Putamen (tissue), 1 donor: ENCODE measurements at regions not wholly inside any gene's neighbourhood (a gene's known extent, or its start where the extent isn't known, plus 50 kb on each side); places are given as distances from the start of the nearest gene placed in this dataset.
A peak's percentile ranks its signal among the peaks of the same experiment; 100 is the strongest.

ENCODE experiments used
- DNase-seq: peaks from one replicate; pipeline ENCODE4 v3.0.0-alpha.2; 2016; ENCODE audit warnings: low spot score

GRCh38 chr21:36532769-36533467, 53.0 kb upstream of the CLDN14 start:
- DNase-seq, result no peak

GRCh38 chr21:36533468-36533848, 53.5 kb upstream of the CLDN14 start:
- no peak for DNase-seq

DNA sequence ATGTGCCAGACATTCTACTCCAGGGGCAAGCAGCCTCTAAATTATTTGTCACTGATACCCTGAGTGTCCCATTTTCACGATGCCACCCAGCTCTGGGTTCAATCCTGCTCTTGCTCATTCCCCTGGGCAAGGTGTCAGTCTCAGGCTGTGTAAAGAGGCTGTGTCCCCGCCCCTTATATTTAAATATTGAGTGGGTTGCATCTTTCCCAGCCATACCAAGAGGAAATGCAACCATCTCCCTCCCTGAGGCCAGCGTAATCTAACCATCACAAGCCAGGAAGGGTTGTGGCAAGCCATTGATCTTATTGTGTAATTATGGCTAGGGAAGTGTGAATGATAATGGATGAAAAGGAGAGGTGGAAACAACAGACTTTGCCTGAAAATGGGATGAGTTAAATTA, 54.7 kb upstream of the CLDN14 start:
- DNase-seq, result no peak

GRCh38 chr21:36535618-36536241, 55.8 kb upstream of the CLDN14 start:
- no peak for DNase-seq

GRCh38 chr21:36538761-36539160, 58.8 kb upstream of the CLDN14 start:
- no peak for DNase-seq

DNA sequence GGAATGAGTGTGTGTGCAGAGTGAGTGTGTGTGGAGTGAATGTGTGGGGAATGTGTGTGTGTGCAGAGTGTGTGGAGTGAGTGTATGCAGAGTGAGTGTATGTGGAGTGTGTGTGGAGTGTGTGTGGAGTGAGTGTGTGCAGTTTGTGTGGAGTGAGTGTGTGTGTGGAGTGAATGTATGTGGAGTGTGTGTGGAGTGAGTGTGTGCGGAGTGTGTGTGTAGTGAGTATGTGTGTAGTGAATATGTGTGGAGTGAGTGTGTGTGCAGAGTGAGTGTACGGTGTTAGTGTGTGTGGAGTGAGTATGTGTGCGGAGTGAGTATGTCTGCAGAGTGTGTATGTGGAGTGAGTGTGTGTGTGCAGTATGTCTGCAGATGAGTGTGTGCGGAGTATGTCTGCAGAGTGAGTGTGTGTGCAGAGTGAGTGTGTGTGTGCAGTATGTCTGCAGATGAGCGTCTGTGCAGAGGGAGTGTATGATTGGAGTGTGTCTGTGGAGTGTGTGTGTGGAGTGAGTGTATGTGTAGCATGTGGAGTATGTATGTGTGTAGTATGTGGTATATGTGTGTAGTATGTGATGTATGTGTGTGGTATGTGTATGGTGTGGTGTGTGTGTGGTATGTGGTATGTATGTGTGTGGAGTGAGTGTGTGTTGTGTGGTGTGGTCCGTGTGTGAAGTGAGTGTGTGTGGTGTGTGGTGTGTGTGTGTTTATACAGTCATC, 59.7 kb upstream of the CLDN14 start:
- no peak for DNase-seq

- DNase-seq, result no peak
These were observed 60.8 kb upstream of the CLDN14 start for GRCh38 chr21:36540700-36541099.

GRCh38 chr21:36541721-36542139, 61.8 kb upstream of the CLDN14 start:
- no peak for DNase-seq

- no peak for DNase-seq
These were observed 62.6 kb upstream of the CLDN14 start for GRCh38 chr21:36542312-36543101.

DNA sequence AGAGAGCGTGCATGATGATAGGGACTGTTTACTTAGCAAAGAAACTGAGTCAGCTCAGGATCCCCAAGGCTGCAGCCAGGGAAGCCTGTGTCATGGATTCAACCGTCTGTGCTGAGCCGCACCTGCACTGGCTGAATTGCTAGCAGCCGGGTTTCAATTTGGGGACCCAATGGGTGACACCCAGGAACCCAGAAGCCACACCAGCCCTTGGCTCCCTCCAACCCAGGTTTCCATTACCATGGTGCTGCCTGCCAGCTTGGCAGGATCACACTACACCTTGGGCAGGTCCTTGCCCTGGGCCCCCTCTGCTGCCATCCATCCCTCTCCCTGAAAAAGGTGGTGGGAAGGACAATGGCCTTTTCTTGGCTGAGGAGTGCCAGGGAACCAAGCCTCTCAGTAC, 64.0 kb upstream of the CLDN14 start:
- DNase-seq, result no peak

GRCh38 chr21:36544545-36544944, 64.6 kb upstream of the CLDN14 start:
- no peak for DNase-seq

GRCh38 chr21:36545776-36546511, 66.0 kb upstream of the CLDN14 start:
- no peak for DNase-seq

DNA sequence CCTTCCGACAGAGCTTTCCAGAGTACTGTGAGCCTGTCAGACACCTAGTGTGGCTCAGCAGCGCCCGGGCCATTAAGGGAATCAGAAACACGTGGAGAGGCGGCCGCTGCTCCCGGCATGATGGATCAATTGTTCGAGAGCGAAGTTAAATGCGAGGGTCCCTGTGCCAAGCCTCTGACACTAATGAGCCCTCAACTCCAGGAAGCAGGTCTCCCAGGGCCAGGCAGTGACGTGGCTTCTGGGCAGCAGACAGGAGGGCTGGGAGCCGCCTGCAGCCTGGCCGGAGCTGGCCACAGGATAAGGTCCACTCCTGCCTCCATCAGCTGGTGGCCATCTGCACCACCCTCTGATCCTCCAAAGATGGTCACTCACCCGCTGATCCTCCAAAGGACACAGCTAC, 67.5 kb upstream of the CLDN14 start:
- peak; percentile 10 for DNase-seq

DNA sequence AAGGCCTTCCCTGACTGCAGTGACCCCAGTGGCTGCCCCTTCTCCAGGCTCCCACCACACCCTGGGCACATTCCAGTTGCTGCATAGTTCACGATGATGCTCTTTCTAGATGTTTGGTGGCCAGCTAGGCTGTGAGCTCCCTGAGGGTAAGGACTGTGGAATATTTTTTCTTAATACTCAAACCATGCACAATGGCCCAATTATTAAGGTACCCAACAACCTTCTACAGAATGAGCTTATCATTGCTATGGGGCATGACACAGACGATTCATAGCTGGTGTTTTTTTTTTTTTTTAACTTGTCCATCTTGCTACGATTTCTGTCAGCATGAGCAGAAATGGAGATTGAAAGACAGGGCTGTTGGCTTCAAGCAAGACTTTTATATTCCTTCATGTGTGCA, 68.9 kb upstream of the CLDN14 start:
- no peak for DNase-seq

DNA sequence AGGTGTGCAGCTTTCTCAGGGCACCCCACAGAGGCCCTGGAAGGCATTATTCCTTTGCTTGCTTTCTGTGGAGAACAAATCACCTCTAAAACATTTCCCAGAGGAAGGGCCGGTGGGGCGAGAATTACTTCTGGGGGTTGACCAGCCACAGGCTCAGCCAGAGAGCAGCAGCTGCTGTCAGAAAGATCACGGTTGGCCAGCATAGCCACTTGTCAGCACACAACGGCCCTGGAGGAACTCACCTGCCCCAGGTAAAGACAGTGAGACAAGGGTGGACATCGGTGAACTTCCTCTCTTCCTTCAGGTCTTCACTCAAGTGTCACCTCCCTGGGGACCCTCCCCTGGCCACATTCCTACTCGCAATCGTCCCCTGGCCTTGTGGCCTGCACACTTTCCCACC, 69.5 kb upstream of the CLDN14 start:
- DNase-seq, result no peak

GRCh38 chr21:36550761-36551160, 70.8 kb upstream of the CLDN14 start:
- DNase-seq, result no peak

- DNase-seq, result no peak
These were observed 71.4 kb upstream of the CLDN14 start for GRCh38 chr21:36551321-36551720.

GRCh38 chr21:36551731-36552433, 72.0 kb upstream of the CLDN14 start:
- DNase-seq, result no peak

- no peak for DNase-seq
These were observed 72.5 kb upstream of the CLDN14 start for GRCh38 chr21:36552434-36552785.

DNA sequence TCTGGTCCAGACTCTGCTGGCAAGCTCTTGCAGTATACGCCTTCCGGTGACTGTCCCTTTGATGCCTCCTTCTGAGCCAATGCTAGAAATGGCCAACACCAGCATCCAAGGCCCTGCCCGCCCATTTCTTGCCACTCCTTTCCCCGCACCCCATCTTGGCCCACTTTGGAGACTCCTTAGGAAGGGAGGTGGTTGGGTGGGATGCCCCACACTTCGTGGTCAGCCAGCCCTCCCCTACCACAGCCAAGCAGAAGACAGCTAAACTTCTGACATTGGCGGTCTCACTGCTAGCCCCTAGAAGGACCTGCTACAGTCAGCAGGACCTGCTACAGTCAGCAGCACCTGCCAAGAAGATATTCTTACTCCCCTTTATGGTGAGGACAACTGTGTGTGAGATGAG, 73.5 kb upstream of the CLDN14 start:
- no peak for DNase-seq

GRCh38 chr21:36554411-36555157, 74.7 kb upstream of the CLDN14 start:
- no peak for DNase-seq
